GM21528 (cell line): ENCODE measurements at regions not wholly inside any gene's neighbourhood (a gene's known extent, or its start where the extent isn't known, plus 50 kb on each side); places are given as distances from the start of the nearest gene placed in this dataset.
"Not testable (repeated sequence)": the region's sequence is repeated elsewhere in the genome, so short reads cannot be mapped to it uniquely, and the experiment has no call there.

Source experiments
- ATAC-seq: cut with Tn5 transposase; IDR thresholded peaks from one replicate; pipeline ENCODE4 v1.9.1; 2021; ENCODE audit warnings: mild to moderate bottlenecking, moderate library complexity; ENCODE audit not compliant: unreplicated experiment, low FRiP score

DNA sequence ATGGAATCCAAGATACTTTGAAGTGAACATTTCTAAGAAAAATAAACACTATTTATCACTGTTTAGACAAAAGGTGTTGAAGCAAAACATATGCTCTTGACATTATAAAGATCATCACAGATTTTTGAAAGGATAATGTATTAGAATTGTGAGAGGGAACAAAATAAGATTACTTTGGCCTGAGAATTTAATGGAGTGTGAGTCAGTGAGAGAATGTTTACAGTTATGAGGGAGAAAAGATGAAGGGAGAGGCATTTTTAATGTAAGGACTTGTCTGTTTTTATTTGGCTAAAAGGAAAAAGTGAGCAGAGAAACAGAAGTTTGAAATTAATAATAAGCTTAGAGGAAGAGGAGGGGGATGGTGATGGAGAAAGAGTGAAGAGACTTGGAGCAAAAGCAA is 1010.1 kb downstream of the EFNA5 start:
- no peak for ATAC-seq

DNA sequence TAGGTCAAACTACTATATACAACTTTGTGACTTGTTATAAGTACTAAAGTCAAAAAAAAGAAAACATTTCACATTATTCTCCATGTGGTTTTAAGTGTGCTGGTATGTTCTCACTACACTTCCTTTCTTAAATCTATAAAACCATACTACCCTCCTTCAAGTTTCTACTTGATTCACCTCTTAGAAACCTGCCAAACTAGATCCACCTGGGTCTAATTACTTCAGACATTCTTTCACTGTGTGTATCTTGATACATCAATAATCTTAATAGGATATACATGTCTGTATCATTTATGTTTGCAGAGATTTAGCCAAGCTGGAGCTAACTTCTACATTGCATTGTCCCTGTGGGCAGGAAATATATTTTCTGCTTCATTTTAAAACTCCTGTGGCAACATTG is 1012.6 kb downstream of the EFNA5 start:
- ATAC-seq = no peak

DNA sequence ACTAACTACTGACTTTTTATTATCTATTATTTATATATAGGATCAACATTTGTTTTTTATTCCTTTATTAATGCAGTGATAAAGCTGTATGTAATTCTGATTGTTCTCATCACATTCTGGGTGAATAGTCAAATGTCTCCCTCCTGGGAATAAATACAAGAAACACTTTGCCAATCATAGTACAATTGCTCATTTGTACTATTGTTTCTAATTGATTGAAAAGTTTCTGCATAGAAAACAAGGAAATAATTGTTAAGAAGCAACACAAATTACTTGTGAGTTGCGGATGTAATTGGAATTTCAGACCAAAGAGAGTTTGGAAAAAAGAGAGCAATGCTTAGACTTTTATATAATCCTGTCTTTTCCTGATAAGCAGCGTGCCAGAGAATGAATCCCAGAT is 1013.9 kb downstream of the EFNA5 start:
- no peak for ATAC-seq

DNA sequence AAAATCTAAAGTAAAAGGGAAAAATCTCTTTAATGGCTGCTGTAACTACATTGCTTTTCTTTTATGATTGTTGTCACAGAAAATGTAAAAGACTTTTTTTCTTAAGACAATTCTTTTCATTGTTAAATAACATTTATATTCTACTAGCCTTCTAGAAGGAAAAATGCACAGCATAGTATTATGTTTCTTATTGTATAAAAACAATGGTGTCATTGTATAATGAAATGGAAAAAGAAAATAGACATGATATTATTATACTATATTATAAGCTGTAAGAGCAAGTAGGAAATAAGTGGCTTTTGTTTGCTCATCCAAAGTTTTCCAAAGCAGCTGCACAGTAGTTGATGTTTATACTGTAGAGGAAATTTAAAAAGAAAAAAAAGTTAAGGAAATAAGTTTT is 1021.7 kb downstream of the EFNA5 start:
- no peak for ATAC-seq

DNA sequence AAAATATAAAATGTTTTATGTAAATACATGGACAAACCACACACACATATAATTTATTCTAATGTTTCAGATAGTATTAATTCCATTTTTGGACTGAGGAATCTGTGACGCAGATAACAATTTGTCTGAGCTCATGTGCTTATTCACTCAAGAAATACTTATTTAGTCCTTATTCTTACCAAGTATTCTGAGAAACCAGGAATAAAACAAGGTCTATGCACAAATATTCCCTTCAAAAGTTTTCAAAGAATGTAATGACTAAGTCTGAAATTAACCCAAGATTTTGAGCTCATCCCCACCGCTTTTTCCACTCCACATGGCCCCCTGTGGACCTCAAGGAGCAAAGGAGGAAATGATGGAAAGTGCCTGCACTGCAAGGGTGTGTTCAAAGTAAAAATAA is 1022.3 kb downstream of the EFNA5 start:
- no peak for ATAC-seq

DNA sequence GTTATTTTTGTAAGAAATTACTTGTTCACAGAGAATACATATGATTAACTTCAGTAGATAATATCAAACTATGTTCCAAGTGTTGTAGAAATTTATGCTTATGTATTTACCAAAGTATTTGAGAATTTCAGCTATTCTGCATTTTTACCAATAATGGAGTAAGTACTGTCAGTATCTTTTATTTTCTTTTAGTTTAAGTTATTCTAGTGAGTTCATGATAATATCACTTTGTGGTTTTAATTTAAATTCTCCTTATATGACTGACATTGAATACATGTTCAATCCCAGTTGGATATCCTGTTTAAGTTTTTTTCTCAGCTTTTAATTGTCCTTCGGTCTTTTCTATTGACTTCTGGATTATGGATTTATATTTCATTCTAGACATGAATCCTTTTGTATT is 1024.6 kb downstream of the EFNA5 start:
- no peak for ATAC-seq

DNA sequence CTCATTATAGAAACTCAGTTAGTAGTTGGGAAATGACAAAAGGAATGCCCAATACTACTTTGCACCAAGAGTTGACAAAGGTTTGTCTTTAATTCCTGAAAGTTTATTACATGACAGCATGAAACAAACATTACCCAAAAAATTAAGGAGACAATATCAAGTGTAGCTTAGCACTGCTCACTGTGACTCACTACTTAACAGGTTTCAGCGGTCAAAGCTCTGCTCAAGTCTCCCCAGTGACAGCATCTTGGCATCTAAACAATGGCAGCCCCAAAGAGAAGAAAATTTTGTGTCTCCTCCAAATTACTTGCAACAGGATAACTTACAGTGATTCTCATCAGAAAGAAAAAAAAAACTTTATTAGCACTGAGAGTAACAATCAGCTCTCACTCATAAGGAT is 1030.2 kb downstream of the EFNA5 start:
- no peak for ATAC-seq

DNA sequence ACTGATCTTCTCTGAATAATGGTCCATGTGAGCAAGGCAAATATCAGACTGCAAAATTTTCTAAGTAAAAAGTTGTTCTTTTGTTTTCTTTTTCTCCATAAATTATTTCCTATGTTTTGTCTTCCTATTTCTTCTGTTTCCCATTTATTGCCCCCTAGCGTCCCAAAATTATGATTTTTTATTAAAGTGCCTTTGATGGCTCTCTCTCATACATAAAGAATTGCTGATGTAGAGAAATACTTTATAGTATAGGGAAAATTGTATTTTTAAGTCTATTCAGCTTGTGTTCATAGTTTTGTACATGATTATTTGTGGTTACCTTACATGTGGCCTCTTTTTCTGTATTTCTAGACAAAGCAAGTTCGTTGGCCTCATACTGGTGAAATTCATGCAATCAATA is 1031.2 kb downstream of the EFNA5 start:
- ATAC-seq = no peak

DNA sequence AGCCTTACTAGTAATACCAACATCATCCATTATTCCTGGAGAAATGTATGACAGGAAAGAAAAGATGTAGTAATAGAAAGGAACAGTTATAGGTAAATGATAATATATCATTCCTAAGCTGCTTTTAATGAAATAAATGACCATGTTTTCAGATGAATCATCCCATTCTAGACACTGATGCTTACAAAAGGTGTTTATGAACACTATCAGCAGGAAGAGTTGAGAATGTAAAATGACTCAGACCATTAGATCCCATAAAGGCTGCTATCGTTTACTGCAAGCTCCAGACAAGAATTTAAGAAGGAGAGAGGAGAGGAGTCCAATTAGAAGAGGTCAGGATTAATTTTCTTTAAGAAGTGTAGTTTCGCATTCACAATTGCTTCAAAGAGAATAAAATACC is 1033.5 kb downstream of the EFNA5 start:
- no peak for ATAC-seq

DNA sequence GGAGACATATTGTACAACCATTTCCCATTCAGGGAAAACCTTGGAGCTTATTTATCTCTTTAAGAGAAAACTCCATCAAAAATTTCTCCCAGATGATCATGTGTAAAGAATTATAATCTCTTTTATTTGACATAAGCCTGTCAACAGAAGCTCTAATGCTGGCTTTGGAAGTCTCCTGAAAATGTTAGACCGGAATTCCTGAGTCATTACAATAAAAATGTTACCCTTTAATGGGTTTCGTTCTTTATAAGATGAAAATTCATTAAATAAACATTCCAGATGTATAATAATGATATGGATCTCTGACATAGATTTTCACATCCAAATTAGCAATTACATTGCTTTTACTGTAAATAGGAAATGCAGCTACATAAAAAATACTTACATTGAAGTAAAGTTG is 1036.4 kb downstream of the EFNA5 start:
- no peak for ATAC-seq

DNA sequence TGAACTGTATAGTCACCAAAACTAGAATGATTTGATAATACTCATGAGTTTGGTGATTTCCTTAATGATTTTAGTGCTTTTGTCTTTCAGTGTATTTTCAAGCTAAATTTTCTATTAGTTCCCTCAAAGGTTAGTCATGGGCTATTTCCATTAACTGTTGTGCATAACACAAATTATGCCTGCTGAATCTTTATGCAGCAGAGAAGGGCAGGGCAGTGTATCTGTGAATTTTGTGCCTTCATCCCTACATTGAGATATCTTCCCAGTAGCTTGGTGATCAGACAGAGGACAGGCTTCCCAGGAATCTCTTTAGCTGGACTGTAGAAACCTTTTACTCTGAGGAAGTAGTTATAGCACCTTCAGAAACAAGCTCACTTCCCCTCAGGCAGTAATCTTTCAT is 1036.9 kb downstream of the EFNA5 start:
- no peak for ATAC-seq

DNA sequence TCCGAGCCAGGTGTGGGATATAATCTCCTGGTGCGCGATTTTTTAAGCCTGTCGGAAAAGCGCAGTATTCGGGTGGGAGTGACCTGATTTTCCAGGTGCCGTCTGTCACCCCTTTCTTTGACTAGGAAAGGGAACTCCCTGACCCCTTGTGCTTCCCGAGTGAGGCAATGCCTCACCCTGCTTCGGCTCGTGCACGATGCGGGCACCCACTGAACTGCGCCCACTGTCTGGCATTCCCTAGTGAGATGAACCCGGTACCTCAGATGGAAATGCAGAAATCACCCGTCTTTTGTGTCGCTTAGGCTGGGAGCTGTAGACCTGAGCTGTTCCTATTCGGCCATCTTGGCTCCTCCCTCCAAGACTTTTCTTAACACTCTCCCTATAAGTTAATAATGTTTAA is 1042.3 kb downstream of the EFNA5 start:
- ATAC-seq = not testable (repeated sequence)

DNA sequence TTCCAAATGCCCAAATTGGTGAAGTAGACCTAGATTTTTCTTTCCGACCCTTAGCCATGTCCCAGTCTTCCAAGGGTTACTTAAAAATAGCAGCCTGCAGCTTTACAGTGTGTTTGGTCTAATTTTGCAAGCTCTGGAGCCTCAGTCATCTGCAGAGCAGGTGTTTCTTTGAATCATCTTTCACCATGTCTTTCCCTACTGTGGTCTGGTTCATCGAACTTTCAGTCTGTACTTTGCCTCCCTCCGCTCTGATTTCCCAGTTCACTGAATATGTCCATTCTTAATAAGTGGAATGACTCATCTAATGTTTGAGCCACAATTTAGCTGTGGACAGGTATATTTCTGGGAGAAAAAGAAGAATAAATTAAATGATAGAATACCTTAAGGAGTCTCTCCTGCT is 1060.7 kb downstream of the EFNA5 start:
- no peak for ATAC-seq

DNA sequence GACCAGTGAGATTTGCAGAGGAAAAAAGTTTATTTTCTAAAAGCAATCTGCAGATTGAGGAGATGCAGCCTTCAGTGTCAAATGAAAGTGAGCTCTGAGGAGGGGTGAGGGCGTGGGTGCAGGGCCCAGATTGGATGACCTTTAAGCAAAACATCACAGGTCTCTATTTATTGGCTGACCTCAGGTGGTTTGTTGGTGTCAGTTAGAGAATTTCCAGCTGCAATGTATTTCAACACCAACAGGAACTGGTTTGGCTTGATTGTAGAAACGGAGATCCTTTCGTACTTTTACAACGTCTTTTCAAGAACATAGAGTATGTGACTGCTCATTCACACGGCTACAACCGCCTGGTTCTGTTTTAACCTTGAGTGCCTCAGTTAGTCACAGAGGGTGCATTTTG is 1069.1 kb downstream of the EFNA5 start:
- ATAC-seq = no peak

DNA sequence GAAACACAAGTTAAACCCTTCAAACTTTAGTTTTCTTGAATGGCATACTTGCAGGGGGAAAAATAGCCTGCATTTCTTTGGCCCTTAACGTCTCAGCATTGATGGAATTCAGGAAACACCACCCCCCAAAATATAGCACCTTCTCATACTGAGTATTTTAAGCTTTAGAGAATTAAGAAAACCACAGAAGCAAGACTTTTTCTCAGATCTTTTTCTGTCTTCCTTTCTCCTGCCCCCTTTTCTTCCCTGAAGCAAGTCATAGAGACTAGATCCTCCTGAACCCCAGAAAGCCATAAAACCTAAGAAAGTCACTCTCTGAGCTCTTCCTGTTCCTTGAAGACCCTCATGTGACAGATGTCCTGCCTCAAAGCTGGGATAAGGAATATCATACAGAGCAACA is 1069.9 kb downstream of the EFNA5 start:
- no peak for ATAC-seq

DNA sequence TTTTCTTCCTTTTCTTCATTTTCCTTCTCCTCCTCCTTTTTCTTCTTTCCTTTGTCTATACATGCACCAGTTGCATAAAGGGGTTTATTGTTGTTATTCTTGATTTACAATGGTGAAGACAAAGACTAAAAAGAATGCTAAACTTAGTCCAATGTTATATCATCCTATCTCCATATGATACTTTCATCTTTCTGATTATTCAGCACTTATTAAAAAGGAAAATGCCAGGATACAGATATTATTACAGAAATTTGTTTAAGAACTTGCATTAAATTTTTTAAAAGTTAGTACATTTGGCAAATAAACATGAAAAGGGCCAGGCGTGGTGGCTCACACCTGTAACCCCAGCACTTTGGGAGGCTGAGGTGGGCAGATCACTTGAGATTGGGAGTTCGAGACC is 1074.9 kb downstream of the EFNA5 start:
- no peak for ATAC-seq

DNA sequence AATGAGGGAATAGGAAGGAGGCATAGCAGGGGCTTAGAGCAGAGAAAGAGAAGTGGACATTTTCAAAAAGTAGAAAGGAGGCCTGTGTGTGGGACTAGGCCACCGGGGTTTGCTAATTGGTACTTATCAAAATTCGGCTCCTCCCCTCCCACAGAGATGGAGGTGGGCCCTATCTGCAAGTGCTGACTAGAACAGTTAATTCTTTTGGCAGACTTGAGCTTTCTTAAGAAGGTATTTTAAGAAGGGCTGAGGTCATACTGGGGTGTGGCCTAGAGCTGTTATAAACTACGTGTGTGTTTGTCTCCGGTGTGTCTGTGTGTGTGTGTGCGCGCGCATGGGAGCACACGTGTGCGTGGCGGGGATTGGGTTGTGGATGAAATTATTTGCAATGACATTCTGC is 1086.5 kb downstream of the EFNA5 start:
- ATAC-seq = no peak

DNA sequence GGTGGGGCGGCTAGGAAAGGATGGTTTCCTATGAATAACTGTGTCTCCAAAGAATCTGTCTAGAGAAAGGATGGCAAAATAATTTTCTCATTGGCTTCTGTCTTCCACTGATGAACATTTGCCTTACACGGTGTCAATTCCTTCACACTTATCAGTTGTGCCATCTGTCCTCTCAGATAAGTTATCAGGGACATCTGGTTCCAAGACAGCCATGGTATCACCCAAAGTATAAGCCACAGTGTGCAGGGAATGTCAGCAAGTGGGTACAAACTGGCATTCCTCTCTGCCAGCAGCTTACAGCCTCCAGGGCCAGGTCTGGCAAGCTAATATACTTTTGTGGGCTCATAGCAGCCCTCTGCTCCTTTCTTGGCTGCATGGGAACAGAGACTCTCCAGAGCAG is 1092.0 kb downstream of the EFNA5 start:
- ATAC-seq = no peak

DNA sequence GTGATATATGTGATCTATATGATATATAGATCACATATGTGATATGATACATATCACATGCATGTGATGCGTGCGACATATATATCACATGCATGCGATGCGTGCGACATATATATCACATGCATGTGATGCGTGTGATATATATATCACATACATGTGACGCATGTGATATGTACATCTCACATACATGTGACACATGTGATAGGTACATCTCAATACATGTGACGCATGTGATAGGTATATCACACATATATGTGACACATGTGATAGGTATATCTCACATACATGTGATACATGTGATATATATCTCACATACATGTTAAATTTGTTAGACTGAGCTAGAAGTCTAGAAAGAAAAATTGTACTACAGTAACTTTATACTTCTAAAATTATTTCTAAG is 1095.9 kb downstream of the EFNA5 start:
- ATAC-seq = no peak

DNA sequence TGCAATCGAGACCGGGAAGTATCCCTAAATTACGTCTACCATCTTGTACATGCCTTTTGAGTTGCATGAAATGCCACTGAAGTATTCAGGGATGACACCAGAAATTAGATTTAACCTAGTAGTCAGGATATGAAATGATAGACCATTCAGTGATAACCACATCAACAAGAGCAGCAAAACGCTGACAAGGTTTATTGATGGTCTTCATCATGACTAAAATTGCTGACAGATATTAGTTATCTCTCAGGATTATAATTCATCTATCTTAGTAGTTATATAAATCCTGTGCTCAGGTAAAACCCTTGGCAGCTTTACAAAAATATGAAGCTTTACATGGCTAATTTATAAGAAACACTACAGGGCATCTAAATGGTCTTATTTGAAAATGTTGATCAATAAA is 1104.7 kb downstream of the EFNA5 start:
- ATAC-seq = no peak

DNA sequence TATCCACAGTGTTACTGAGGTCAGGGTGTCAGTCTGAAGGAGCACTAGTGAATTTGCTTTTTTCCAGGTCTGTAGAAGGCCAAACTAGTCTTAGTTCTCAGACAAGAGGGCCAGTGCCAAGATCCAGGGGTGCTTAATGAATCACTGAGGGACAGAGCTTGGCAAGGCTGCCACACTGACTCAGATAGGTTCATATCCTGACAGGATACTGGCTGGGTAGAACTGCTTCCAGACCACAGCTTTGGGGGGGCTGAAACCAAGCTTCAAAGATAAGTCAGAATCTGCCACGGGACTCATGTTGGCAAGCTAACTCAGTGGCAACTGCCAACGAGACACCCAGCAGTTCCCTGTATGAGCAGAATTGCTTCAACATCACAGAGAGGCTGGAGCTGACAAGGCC is 1125.4 kb downstream of the EFNA5 start:
- ATAC-seq = no peak

DNA sequence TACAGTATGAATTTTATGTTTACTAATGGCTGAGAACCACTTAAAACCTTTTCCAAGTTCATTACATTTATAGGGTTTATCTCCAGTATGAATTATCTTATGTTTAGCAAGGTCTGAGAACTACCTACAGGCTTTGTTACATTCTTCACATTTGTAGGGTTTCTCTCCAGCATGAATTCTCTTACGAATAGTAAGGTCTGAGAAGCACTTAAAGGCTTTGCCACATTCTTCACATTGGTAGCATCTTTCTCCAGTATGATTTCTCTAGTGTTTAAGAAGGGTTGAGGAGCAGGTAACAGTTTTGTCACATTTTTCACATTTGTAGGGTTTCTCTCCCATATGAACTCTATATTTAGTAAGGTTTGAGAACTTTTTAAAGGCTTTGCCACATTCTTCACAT is 1127.4 kb downstream of the EFNA5 start:
- ATAC-seq = no peak

DNA sequence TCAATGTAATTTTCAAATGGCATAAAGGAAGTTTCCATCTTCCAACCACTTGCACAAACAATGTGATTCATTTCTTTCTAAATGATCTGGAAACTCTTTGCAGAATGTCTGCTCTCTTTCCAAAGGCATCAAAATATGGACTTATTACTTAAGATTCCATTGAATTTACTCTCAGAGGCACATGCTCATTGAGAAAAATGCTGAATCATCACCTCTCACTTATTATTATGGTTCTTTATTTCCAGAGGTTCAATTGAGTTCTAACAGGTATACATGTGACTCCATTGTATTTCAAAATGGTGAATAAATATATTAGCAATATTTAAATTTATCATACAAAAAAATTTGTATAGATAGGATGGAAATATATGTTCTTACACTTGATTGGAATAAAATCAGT is 1140.6 kb downstream of the EFNA5 start:
- no peak for ATAC-seq

DNA sequence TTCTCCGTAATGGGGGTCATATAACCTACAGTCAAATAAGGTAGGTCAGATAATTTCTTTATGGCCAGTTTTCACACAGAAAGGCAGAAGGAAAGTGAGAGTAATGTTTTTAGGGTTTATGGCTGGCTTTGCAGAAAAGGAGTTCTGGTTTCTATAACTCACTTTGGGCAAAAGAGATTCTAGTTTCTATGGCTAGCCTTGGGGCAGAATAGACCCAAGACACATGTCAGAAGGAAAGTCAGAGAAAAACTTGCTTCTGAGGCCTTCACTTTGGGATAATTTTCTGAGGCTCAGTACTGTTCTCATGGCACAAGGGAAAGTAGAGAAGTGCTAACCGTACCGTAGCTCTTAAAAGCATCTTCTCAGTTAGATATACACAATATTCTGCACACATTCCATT is 1145.3 kb downstream of the EFNA5 start:
- ATAC-seq = no peak
